ENCODE measurements at regions not wholly inside any gene's neighbourhood (a gene's known extent, or its start where the extent isn't known, plus 50 kb on each side); places are given as distances from the start of the nearest gene placed in this dataset.

DNA sequence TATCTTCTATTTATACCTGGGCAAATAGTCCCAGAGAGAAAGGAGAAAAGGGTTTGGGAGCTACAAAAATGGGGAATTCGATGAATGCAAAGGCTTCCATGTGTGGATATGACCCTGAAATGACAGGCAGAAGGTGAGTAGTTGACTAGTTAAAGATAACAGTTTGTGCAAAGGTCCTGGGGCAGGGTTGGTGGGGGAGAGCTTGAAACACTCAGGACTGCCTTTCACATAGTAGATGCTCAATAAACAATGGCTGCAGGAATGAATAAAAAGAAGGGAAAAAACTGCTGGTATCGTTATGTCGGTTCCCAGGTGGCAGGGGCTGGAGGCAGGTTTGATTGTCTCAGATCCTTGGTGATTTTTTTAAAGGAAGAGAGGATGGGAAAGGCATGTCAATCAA lies 445.5 kb downstream of the HAPSTR1 start:
- in situ Hi-C loops (cut with MboI; ENCODE audit: low sequenced_read_pairs in 4 of 4) = no loop called here
- Histone ChIP-seq H3K27me3 (no peaks in the 10 kb centered on the region), H3K36me3 (no peaks in the 10 kb centered on the region), H3K9me3 (no peaks in the 10 kb centered on the region), H3K4me3 (no peak overlapping the region), H3K27ac (no peak overlapping the region), H3K4me1 (no peaks in the 10 kb centered on the region)
- TF ChIP-seq POLR2A (IDR thresholded peaks at IDR 0.05) = no peak
- TF ChIP-seq, protein P1, sequence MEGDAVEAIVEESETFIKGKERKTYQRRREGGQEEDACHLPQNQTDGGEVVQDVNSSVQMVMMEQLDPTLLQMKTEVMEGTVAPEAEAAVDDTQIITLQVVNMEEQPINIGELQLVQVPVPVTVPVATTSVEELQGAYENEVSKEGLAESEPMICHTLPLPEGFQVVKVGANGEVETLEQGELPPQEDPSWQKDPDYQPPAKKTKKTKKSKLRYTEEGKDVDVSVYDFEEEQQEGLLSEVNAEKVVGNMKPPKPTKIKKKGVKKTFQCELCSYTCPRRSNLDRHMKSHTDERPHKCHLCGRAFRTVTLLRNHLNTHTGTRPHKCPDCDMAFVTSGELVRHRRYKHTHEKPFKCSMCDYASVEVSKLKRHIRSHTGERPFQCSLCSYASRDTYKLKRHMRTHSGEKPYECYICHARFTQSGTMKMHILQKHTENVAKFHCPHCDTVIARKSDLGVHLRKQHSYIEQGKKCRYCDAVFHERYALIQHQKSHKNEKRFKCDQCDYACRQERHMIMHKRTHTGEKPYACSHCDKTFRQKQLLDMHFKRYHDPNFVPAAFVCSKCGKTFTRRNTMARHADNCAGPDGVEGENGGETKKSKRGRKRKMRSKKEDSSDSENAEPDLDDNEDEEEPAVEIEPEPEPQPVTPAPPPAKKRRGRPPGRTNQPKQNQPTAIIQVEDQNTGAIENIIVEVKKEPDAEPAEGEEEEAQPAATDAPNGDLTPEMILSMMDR (IDR thresholded peaks at IDR 0.05 in 4 of 5, conservative IDR thresholded peaks at IDR 0.05 in 1 of 5) = no peak
- intact Hi-C loops (cut with DNase I; ENCODE audit: low total_unique reads) = no loop called here
- DNase-seq (no peak), ATAC-seq (no peak)

DNA sequence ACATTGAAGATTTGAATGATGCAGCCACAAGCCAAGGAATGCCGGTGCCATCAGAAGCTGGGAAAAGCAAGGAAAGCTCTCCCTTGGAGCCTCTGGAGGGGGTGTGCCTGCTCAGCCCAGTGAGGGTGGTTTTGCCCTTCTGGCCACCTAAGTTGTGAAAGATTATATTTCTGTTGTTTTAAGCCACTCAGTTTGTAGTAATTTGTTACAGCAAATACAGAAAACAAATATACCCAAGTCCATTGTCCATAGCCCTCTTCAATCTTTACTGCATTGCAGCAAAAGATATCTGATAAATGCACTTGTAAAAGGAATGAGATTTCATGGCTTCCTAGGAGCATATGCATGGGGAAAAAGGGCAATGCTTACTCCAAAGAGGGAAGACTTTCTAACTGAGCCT lies 447.9 kb downstream of the HAPSTR1 start:
- DNase-seq = no peak
- H3K27ac ChIP-seq = no peak overlapping the region
- intact Hi-C loops (cut with DNase I; ENCODE audit: low total_unique reads) = no loop called here
- H3K36me3 ChIP-seq = no peaks in the 10 kb centered on the region
- no peaks in the 10 kb centered on the region for H3K4me1 ChIP-seq
- TF ChIP-seq, protein P1 (IDR thresholded peaks at IDR 0.05 in 4 of 5, conservative IDR thresholded peaks at IDR 0.05 in 1 of 5) = no peak
- TF ChIP-seq POLR2A (IDR thresholded peaks at IDR 0.05) = no peak
- no peak overlapping the region for H3K4me3 ChIP-seq
- ATAC-seq = no peak
- H3K27me3 ChIP-seq = no peaks in the 10 kb centered on the region
- in situ Hi-C loops (cut with MboI; ENCODE audit: low sequenced_read_pairs in 4 of 4) = no loop called here
- H3K9me3 ChIP-seq = no peaks in the 10 kb centered on the region

- Histone ChIP-seq H3K4me1 (no peaks in the 10 kb centered on the region), H3K36me3 (no peaks in the 10 kb centered on the region), H3K4me3 (no peak overlapping the region), H3K9me3 (no peaks in the 10 kb centered on the region), H3K27me3 (no peaks in the 10 kb centered on the region), H3K27ac (no peak overlapping the region)
- DNase-seq (no peak), ATAC-seq (no peak)
- in situ Hi-C loops (cut with MboI; ENCODE audit: low sequenced_read_pairs in 4 of 4) = no loop called here
- TF ChIP-seq, protein P1 (IDR thresholded peaks at IDR 0.05 in 4 of 5, conservative IDR thresholded peaks at IDR 0.05 in 1 of 5) = no peak
- TF ChIP-seq POLR2A (IDR thresholded peaks at IDR 0.05) = no peak
- intact Hi-C loops (cut with DNase I; ENCODE audit: low total_unique reads) = no loop called here
These were observed 450.3 kb downstream of the HAPSTR1 start for GRCh38 chr16:9541723-9542122.

GRCh38 chr16:9542165-9542755 lies 450.8 kb downstream of the HAPSTR1 start:
- in situ Hi-C loops (cut with MboI; ENCODE audit: low sequenced_read_pairs in 4 of 4) = no loop called here
- no peak overlapping the region for H3K4me3 ChIP-seq
- H3K9me3 ChIP-seq = no peaks in the 10 kb centered on the region
- TF ChIP-seq, protein P1 (IDR thresholded peaks at IDR 0.05 in 4 of 5, conservative IDR thresholded peaks at IDR 0.05 in 1 of 5) = no peak
- TF ChIP-seq POLR2A (IDR thresholded peaks at IDR 0.05) = no peak
- no peaks in the 10 kb centered on the region for H3K4me1 ChIP-seq
- DNase-seq = no peak
- ATAC-seq = no peak
- no peaks in the 10 kb centered on the region for H3K36me3 ChIP-seq
- intact Hi-C loops (cut with DNase I; ENCODE audit: low total_unique reads) = no loop called here
- H3K27me3 ChIP-seq = no peaks in the 10 kb centered on the region
- no peak overlapping the region for H3K27ac ChIP-seq
